ENCODE measurements at regions not wholly inside any gene's neighbourhood (a gene's known extent, or its start where the extent isn't known, plus 50 kb on each side); places are given as distances from the start of the nearest gene placed in this dataset.

DNA sequence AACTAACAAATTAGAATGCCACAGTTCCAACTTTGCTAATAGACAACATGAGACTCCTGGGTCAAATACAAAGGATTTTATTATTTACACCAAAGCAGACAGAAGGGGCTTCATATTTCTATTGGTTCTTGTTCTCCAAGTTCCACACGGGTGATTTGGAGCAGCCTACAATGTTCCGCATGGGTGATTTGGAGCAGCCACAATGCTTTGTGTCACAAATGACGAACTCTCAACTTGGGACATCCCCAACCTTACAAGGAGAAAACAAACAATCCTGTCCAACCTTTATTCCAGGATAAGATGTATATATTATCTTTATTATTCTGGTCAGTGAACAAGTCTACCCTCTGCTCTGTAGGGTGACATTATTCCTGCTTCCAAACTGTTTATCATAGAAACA is 694.3 kb upstream of the MGAT4C start:
- TF ChIP-seq POLR2A (IDR thresholded peaks at IDR 0.05) = no peak
- TF ChIP-seq, protein P1, sequence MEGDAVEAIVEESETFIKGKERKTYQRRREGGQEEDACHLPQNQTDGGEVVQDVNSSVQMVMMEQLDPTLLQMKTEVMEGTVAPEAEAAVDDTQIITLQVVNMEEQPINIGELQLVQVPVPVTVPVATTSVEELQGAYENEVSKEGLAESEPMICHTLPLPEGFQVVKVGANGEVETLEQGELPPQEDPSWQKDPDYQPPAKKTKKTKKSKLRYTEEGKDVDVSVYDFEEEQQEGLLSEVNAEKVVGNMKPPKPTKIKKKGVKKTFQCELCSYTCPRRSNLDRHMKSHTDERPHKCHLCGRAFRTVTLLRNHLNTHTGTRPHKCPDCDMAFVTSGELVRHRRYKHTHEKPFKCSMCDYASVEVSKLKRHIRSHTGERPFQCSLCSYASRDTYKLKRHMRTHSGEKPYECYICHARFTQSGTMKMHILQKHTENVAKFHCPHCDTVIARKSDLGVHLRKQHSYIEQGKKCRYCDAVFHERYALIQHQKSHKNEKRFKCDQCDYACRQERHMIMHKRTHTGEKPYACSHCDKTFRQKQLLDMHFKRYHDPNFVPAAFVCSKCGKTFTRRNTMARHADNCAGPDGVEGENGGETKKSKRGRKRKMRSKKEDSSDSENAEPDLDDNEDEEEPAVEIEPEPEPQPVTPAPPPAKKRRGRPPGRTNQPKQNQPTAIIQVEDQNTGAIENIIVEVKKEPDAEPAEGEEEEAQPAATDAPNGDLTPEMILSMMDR (IDR thresholded peaks at IDR 0.05) = no peak
